NOMO-1 (cell line): ENCODE measurements at regions not wholly inside any gene's neighbourhood (a gene's known extent, or its start where the extent isn't known, plus 50 kb on each side); places are given as distances from the start of the nearest gene placed in this dataset.
"Not testable (repeated sequence)": the region's sequence is repeated elsewhere in the genome, so short reads cannot be mapped to it uniquely, and the experiment has no call there.

Source experiments
- DNase-seq, 2 experiments: peaks; one replicate each; lab custom pipeline; 2025; ENCODE audit not compliant: unreplicated experiment in 2 of 2; lab: John Stamatoyannopoulos, UW

- no peak for DNase-seq
Observed at GRCh38 chr4:97134456-97134855, 1008.8 kb downstream of the STPG2 start.

GRCh38 chr4:97139791-97140190 is 1003.5 kb downstream of the STPG2 start:
- no peak for DNase-seq

GRCh38 chr4:97140545-97140944 is 1002.7 kb downstream of the STPG2 start:
- no peak for DNase-seq

DNA sequence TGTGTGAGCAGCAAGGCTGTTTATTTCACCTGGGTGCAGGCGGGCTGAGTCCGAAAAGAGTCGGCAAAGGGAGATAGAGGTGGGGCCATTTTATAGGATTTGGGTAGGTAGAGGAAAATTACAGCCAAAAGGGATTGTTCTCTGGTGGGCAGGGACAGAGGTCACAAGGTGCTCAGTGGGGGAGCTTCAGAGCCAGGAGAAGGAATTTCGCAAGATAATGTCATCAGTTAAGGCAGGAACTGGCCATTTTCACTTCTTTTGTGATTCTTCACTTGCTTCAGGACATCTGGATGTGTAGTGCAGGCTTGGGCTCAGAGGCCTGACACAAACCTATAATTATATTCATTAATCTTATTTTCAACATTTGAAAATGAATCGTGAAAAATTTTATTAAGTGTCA is 1001.9 kb downstream of the STPG2 start:
- not testable (repeated sequence) for DNase-seq

- no peak for DNase-seq
Observed at GRCh38 chr4:97142410-97142809, 1000.9 kb downstream of the STPG2 start.

GRCh38 chr4:97142893-97143292 is 1000.4 kb downstream of the STPG2 start:
- no peak for DNase-seq

DNA sequence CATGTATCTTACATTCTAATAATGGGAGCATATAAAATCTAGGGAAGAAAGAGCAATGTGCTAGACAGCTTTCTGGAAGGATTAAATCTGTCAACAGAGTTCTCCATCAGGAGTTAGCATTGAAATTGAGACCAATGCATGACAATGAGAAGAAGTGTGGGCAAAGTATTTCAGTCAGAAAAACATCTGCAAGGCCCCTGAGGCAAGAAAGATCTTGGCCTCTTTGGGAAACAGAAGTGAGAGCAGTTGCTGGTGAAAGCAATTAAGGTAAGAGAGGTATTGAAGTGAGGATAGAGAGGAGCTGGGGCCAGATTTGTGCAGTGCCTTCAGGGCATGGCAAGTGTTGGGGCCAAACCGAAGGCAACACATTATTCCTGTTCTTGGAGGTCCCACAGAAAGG is 999.1 kb downstream of the STPG2 start:
- DNase-seq: no peak

DNA sequence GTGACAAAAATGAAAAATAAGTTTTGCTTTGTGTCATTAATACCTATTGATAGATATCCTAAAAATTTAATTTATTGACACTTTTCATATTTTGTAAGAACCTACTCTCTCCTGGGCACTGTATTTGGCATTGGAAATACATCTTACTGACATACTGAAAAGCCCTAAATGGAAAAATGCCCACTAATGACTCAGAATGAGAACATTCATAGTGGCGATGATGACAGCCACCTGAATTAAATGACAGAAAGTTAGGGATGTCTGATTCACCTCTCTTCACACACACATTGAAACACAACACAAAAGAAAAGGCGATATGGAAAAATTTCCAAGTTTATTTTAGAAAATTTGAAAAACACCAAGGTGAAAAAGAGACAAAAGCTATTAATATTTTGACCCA is 992.3 kb downstream of the STPG2 start:
- DNase-seq: no peak

DNA sequence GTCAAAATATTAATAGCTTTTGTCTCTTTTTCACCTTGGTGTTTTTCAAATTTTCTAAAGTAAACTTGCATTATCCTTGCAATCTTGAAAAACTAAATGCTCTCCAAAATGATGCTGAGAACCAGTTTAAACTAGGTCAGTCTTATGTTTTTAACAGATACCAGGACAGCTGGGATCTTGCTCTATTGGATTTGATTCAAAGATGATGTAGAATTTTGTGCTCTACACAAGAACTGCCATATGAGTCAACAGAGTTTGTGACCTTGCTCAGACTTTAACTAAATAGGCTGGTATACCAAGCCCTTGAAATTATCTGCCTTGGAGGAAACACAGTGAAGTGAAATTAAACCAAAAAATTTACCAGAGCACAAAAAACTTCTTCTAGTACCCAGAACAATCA is 991.1 kb downstream of the STPG2 start:
- no peak for DNase-seq

DNA sequence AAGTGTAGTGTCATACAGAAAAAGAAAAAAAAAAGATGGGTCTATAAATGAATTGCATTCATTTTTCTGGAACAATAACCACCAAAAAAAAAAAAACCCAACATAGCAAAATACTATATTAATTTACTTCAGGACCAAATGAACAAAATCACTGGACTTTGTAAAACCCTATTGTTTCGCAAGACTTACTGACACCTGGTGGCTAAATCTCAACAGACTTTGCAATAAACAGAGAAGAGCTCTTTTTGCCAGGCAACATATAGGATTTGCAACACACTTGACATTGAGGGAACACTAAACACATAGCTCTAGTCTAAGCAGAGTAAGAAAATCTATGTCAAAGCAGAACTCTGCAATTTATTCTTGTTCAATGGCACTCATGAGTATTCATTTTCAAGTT is 990.2 kb downstream of the STPG2 start:
- no peak for DNase-seq

- DNase-seq: no peak
Observed at GRCh38 chr4:97159625-97160024, 983.7 kb downstream of the STPG2 start.

DNA sequence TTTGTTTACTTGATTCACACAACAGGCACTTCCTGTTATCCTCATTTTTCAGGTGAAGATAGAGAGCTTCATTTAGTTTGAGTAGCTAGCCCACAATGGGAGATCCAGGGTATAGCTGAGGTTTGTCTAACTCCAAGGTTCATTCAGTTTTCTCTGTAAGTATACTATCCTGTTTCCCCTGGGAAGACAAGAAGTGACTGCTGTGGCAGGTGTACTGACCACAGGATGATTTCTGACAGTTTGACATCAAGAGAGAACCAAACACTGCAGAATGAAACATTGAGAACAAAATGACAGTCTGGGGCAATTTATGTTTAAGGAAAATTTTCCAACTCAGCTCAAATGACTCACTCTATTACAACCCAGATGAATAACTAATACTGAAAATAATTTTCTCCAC is 958.0 kb downstream of the STPG2 start:
- DNase-seq: no peak

- no peak for DNase-seq
Observed at GRCh38 chr4:97197106-97197505, 946.2 kb downstream of the STPG2 start.

DNA sequence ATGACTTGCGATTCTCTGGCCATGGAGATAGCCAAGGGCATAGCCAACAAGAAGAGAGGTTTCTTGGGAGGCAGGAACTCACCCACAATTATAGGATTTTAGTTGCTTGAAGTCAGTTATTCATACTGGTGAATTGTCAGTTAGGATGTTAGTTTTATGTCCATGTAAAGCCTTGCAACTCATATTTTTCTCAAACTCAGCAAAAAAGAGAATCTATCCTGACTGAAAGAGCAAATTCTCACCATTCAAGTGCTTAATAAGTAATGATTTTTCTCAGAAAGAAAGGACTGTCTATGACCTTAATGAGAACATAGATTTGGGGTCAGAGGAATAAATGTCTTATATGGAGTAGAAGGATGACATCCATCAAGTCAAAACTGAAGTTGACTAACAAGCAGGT is 934.5 kb downstream of the STPG2 start:
- no peak for DNase-seq

- no peak for DNase-seq
Observed at GRCh38 chr4:97215409-97215941, 927.8 kb downstream of the STPG2 start.

GRCh38 chr4:97216046-97216445 is 927.2 kb downstream of the STPG2 start:
- no peak for DNase-seq

GRCh38 chr4:97235521-97235920 is 907.8 kb downstream of the STPG2 start:
- no peak for DNase-seq

GRCh38 chr4:97238956-97239666 is 904.2 kb downstream of the STPG2 start:
- no peak for DNase-seq

DNA sequence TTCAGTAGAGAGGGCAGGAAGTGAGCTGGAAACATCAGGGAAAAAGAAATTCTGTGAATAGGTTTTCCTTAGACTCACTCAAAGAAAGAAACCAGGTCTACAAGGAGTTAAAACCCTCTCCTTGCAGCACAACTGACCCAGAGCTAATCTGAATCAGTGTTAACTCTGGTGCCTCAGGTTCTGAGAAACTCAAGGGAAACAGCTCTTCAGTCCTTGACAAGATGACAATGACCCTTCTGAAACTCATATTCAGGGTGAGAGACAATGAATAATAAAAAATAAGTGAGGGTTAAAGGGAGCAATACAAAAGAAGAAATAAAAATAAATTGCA is 903.6 kb downstream of the STPG2 start:
- DNase-seq: no peak

DNA sequence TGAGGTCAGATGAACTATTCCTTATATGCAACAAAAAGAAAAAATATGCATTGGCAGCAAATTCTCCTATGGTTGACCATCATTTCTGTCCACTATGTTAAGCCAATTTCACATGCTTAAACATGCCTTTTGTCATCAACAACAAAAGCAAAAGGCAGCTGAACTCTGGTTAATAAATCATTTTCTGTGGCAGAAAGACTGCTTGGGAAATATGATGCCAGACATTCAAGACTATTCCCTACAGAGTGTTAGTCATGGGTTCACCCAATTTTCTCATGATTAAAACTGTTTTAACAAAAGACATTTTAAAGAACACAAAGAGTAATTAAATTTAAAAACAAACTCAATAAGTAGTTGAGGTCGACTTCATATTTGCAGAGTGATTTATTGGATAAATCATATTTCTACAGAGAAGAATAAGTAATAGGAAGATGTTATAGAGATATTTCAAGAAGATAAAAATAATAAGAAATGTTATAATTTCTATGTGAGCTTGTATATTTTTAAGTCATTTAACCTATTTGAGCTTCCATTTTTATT is 890.6 kb downstream of the STPG2 start:
- DNase-seq: no peak

DNA sequence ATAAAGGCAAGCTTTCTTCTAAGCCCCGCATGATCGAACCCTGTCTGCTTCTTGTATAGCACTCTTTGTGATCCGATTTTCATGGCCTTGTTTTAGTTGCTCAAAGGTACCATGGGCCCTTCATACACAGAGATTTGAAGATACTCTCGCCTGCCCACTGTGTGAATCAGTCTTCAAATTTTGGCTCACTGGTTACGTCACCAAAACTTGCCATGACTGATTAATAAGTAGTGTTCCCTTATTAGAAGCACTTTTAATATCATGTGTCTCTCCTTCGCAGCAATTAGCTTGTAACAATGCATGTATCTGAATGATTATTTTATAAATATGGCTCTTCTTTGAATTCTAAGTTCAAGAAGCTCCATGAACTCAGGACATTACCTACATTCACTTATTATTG is 880.5 kb downstream of the STPG2 start:
- DNase-seq: no peak

DNA sequence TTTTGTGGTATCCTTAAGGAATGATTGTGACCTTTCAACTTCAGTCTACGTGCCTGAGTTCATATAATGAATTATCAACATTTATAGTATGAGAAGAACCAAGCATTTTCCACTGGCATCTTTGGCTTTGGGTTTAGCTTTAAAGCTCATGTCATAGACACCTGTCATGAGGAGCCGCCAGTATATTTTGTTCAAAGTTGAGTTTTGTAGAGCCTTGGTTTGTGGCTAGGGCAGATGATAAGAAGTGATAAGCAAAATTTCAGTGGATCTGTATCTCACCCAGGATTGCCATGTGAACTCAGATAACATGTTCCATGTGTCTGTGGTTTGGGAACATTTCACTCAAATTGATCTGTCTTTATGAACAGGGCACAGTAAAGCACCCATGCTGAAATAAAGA is 873.2 kb downstream of the STPG2 start:
- DNase-seq: no peak

DNA sequence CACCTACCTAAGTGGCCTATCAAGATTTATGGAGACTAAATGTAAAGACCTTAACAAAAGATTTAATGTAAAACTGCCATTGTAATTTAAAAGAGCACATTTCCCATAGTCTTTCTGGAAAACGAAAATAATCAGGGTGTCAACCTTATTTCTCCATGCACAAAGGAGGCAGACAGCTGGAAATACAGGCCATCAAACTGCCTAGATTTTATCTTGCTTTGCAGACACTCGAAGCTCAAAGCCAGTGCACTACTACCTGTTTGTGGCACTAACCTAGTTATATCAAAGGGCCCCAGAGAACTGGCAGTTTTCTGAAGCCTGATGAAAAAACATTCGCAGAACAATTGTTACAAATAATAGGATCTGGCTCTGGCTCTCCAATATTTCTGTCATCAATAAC is 863.9 kb downstream of the STPG2 start:
- no peak for DNase-seq
